Endothelial cell of hepatic sinusoid (primary cell): ENCODE measurements at regions not wholly inside any gene's neighbourhood (a gene's known extent, or its start where the extent isn't known, plus 50 kb on each side); places are given as distances from the start of the nearest gene placed in this dataset.
"Not testable (repeated sequence)": the region's sequence is repeated elsewhere in the genome, so short reads cannot be mapped to it uniquely, and the experiment has no call there.

ENCODE experiments used
- in situ Hi-C: cut with HindIII; loops from 2 replicates; pipeline ENCODE4 v1.10.0; 2017; ENCODE audit warnings: low sequenced_read_pairs

DNA sequence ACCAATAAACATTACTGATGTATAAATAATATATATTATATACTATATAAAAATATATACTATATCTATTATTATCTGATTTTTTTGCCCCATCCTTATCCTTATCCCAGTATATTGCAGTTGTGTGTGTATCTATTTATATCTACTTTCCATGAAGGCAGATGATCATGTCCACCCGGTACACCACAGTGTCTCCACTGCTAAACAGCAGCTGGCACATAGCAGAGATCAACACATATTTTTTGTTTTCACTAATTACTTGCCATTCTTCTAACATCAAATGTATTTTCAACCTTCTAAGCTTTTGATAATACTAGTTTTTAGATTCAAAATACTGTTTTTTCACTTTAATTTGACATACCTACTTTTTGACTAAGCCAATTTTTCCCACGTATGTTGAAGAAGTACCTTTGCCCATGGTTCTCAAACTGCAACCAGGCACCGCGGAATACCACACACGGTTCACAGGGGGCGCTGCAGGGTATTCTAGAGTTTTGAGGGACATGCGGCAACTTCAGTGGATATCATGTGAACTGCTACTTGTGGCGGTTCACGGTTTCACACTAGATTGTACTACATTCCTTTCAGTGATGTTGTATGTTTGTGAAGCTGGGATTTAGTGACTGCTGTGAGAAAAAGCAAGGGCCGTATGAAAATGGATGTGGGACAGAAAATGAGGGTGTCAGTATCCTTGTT lies 182.5 kb upstream of the NPY2R start:
- in situ Hi-C loops = no loop called here

DNA sequence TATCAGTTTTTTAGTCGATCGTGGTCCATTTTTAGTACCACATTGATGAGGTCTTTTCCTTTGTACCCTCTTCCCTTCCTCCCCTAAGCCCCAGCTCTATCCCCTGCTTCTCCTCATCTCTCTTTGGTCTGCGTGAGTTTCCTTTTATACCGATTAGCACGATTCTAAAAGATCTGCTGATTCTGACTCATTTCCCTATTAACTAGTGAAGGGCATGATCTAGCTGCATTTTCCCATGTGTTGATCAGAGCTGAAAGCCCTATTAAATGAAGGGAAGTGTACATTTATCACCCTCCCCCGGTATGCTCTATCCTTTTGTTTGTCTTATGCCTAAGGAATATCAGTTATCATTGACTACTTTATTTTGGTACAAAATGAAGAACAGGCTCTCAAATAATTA lies 181.7 kb upstream of the NPY2R start:
- in situ Hi-C loops = no loop called here

DNA sequence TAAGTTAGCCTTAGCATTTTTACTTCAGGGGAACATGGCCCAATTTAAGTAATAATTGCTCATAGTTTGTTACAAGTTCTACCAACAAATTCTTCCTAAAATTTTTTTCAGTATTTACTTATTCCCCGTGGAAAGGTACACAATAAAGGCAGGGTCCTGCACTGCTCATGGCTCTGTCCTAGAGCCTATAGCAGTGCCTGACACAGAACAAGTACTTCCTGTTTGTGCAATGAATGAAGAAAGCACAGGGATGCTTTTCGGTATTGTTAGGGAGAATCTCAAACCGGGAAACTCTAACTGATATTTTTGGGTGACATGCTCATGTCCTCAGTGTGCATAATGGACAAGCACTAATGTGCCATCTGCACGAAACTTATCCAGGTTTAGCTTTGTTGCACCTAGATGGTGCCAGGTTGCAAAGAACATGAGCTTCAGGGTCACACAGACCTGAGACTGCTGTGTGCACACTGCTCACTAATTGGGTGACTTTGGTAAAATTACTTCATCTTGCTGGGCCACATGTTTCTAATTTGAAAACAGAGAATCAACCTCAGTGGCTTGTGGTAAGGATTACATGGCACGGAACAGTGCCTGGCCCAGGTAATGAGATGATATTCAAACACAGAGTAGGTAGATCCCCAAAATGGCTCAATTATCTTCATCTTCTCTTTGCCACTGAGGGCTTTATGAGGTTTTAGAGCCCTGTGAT lies 175.8 kb upstream of the NPY2R start:
- in situ Hi-C loops = no loop called here

DNA sequence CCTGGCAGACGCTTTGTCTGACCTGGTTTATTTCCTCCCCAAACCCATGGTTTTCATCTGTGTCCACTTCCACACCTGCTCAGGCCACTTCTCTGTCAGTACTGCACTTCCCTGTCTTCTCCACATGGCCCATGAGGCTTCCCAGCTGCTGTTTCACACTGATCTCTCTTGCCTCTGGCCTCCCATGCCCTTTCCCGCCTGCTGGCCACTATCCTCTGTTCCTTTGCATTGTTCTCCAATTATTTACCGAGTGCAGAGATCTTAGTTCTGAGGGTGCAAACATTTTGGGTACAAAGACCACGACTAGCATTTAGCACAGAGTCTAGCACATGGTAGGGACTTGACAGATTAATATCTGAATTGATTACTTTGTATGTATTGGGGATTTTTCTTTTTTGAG lies 174.8 kb upstream of the NPY2R start:
- in situ Hi-C loops = no loop called here

DNA sequence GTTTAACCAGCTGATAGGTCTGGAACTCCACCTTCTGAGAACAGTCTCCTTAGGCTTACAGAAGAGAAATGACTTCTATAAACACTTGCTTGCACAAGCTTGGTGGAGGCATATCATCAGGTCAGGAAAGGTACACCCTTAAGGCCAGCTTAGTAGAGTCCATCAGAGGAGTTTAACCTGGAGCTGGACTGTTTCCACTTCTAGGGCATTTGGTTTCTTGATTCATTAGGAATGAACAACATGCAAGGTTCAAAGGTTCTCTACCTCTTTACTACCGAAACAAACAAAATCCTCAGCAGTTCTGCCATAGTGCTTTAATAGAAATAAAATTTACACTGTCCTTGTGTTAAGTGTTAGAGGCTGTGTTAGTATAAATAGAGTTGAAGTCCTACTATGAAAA lies 171.4 kb upstream of the NPY2R start:
- in situ Hi-C loops = no loop called here

DNA sequence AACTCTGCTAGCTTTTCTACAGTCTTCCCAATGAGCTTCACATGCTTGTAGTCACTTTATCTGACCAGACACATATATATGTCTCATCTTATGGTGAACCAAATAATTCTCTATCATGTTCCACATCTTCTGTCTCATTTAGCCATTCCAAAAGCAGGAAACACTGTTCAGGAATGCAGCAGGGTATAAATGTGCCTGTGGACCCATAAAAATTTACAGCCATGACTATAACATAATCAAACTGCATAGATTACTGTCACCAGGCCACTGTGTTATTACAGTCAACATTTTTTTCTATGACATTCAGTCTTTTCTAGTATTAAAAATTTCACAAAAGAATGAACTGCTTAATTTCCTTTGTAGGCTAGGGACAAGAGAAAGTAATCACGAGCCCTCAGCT lies 170.0 kb upstream of the NPY2R start:
- in situ Hi-C loops = no loop called here

DNA sequence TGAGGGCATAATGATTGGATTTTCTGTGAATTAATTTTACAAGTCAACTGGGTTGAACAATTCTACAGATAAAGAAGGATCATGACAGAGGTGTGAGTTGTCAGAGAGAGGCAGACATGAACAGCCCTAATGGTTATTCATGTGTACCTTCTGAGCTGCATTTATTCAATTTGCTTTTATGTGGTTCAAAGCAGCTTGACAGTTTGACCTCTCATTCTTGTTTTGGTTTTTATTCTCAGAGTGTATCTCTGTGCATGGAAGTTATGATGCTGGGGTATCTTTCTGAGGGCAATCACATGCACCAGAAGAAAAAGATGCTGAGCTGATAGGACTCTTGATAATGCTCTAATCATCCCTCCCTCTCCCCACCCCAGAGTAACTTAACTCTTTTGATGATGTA lies 169.3 kb upstream of the NPY2R start:
- in situ Hi-C loops = no loop called here

DNA sequence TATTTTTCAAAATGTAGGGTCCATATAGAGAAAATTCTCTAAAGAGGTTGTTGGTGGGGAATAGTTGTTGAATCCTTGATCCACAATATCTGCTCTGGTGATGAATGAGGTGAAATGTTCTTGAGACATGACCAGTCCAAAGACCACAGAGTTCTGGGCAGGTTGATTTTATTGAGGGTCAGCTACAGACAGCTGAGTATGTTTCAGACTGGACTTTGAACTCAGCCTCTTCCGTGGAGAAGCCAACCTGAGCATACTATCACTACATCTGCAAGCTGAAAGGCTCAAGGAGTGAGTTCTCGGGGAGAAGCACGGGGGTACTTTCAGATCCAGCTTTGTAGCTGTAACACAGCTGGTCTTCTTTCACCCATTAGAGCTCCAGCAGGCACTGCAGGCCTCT lies 168.4 kb upstream of the NPY2R start:
- in situ Hi-C loops = no loop called here

DNA sequence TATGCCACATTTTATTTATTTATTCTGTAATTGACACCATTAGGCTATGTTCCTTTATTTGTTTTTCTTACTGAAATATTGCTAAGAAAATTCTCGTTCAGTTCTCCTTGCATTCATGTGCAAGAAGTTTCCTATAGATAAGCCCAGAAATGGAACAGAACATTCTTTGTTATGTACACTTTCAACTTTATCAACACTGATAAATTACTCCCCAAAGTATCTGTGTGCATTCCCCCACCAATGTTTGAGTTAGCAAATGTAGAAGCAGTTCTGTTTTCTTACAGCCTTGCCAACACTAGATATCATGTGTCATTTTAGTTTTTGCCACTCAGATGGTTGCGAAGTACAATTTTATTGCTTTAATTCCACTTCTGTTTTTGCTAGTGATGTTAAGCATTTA lies 166.4 kb upstream of the NPY2R start:
- in situ Hi-C loops = no loop called here

DNA sequence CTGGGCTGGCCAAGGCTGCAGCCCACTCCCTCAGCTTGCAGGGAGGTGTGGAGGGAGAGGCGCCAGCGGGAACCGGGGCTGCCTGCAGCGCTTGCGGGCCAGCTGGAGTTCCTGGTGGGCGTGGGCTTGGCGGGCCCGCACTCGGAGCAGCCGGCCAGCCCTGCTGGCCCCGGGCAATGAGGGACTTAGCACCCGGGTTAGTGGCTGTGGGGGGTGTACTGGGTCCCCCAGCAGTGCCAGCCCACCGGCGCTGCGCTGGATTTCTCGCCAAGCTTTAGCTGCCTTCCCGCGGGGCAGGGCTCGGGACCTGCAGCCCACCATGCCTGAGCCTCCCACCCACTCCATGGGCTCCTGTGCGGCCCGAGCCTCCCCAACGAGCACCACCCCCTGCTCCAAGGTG lies 164.2 kb upstream of the NPY2R start:
- in situ Hi-C loops = not testable (repeated sequence)

DNA sequence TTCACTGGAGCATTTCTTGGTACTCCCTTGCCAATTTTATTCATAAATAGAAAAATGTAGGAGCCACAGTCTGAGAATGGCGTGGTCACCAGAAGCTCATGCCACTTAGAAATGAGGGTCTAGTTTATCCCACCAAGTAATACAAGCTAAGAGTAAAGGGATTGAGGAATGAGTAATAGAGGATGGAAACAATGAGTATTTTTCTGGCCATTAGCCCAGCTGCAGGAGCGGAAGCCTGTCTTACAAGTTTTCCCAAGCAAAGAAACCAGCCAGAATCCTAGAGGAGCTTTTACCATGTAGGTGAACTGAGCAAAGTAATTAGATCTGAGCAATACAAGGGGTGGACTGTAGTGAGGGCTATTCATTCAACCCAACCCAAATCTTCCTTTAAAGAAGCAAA lies 160.7 kb upstream of the NPY2R start:
- in situ Hi-C loops = no loop called here

DNA sequence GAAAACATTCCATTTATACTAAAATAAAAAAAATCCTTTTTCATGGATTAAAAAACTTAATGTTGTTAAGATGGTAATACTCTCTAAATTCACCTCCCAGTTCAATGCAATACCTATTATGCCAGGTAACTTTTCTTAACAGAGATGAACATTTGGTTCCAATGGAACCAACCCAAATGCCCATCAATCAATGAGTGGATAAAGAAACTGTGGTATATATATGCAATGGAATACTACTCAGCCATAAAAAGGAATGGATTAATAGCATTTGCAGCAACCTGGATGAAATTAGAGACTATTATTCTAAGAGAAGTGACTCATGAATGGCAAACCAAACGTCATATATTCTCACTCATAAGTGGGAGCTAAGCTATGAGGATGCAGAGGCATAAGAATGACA lies 154.4 kb upstream of the NPY2R start:
- in situ Hi-C loops = not testable (repeated sequence)

DNA sequence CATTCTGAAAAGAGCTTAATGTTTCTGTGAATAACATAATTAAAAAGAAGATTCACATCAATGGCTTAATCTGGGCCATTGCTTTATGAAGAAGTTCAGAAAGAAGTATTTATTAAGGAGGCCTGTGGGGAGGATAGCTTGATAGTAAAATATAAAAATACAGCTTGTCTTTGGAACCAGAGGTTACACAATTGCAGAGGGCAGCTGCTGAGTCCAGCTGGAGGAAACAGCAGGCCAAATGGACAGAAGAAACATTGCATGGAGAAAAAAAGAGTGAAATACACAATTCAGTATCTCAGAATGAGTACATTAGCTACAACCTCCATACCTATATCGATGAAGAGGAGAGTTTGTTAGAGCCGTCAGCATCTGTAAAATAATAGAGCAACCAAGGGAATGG lies 148.0 kb upstream of the NPY2R start:
- in situ Hi-C loops = no loop called here

DNA sequence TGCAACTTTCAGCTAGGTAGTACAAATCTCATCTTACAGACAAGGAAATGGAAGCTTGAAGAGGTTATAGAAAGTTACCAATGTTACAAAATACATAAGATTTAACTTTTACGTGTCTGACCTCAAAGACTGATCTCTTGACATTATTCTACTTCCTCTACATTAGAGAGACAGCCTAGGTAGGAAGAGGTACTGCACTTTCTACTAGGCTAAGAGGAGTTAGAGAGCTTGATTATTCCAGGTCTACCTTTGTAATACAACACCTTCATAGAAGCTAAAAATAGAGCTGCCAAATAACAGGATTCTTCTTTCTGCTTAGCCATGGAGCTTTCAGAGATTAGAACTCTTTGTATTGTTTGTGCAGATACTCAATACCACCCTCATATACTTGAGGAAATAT lies 147.6 kb upstream of the NPY2R start:
- in situ Hi-C loops = no loop called here

DNA sequence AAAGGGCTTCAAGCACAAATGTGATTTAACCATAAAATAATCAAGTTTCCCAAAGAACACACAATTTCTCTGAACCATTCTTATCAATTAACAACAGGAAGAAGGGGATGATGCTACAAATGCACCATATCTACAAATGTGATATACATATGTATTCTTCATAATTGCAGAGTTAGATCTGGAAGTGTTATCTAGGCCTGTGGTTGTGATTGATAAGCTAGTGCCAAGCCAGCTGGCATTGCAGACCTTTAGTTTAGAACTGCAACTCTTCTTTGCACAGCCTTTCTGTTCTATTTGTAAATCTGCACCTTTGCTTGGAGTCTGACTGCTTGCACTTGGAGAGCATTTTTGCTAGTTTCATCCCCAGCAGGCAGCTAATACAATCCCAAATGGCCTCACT lies 145.5 kb upstream of the NPY2R start:
- in situ Hi-C loops = no loop called here

DNA sequence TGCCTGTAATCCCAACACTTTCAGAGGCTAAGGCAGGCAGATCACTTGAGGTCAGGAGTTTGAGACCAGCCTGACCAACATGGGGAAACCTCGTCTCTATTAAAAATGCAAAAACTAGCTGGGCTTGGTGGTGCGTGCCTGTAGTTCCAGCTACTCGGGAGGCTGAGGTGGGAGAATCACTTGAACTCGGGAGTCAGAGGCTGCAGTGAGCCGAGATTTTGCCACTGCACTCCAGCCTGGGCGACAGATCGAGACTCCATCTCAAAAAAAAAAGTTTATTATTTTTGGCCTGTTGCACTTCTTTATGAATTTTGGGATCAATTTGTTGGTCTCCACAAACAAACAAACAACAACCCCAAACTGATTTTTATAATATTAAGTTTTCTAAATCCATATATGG lies 143.5 kb upstream of the NPY2R start:
- in situ Hi-C loops = not testable (repeated sequence)

DNA sequence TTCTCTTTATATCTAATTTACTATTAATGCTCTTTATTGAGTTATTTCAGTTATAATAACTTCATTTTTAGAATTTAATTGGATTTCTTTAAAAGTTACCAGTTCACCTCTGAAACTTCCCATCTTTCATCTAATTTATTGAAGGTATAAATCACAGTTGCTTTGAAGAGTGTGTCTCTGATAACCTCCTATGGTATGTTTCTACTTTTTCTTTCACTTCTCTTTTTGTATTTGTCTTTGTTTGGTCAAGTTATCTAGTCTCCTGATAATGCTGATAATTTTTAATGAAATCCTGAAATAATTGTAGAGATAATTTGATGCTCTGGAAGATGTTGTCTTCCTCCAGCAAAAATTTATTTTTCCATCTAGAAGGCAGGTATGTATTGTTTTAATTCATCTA lies 141.6 kb upstream of the NPY2R start:
- in situ Hi-C loops = no loop called here

DNA sequence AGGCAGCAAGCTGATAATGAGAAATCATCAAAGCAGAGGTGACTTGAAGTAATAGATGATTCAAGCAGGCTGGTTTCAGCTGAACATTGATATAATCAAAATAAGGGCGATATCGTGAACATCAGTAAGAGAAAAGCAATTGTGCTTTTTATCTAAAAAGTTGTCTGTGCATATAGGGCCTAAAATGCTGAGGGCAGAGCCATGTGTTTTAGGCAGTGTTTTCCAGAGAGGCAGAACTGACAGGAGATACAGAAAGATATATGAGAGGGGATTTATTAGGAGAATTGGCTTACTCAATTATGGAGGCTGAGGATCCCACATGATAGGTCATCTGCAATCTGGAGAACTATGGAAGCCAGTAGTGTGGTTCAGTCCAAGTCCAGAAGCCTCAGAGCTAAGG lies 136.5 kb upstream of the NPY2R start:
- in situ Hi-C loops = no loop called here

DNA sequence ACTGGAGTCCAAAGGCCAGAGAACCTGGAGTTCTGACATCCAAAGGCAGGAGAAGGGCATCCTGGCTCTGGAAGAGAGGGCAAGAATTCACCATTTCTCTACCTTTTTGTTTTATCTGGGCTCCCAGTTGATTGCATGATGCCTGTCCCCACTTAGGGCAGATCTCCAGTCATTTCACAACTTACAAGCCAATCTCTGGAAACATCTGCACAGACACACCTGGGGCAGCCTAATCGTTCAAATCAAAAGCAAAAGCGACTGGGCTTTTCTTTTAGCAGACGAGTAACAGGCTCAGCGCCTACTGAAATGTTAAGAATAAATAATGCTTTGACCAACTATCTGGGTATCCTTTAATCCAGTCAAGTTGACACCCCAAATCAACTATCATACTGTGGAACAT lies 136.0 kb upstream of the NPY2R start:
- in situ Hi-C loops = no loop called here

DNA sequence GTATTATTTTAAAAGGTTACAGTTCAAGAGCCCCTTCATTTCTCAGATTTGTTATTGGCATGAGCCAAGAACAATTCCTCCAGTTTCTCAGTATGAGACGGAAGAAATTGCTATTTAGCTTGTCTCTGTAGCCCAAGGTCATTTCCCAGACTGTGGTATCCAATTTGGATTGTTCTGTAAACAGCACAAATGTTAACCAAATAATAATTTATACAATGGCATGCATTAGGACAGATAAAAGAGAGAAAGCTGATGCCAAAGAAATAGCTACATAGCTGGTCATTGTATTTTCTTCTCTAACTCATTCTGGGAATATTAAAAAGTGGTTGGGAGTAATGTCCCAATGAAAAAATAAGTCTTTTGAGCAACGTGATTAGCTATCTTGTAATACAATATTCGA lies 134.6 kb upstream of the NPY2R start:
- in situ Hi-C loops = no loop called here

DNA sequence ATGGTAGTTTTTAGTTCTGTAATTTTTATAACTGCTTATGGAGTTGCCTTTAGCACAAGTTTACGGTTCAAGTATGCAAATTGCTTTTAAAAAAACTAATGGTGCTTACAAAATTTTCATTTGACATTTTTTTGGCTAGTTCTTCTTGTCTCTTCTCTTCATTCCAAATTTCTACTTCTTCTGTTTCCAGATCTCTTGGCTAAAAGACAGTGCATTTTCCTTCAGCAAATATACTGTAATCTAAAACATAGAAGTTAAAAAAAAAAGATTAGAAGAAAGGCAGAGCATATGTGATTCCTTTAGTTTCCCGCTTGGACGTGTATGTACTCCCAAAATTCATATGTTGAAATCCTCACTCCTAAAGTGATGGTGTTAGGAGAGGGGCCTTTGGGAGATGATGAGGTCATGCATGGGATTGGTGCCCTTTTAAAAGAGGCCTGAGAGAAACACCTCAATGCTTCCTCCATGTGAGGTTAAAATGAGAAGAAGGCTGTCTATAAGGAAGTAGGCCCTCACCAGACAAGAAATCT lies 132.1 kb upstream of the NPY2R start:
- in situ Hi-C loops = no loop called here

DNA sequence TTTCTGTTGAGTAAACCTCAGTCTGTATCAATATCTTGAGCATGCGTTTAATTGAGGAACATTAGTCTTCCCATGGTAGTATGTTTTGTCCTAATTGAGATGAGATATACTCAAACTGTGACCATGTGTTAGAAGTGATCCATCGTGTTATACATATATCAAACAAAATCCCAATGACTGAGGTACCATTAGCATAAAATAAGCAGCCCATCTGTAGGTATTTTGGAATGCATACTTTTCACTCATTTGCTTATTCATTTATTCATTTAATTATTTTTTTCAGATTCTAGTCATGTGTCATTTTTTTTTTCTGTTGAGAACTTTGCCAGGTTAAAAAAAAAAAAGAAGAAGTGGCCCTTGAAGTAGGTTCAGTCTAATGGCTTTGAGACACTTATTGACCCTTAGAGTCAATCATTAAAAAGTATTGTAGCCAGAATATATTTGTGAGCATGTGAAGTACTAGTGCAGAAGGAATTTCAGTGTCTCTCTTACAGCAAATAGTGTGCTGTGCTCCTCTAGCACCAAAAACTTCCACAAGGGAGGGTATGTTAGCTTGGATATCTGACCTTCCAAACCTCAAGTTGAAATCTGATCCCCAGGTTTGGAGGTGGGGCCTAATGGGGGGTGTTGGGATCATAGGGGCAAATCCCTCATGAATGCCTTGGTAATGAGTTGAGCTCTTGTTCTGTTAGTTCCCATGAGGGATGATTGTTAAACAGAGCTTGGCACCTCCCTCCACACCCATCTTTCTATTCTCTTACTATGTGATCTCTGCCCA lies 130.8 kb upstream of the NPY2R start:
- in situ Hi-C loops = no loop called here
